HG03064 (cell line): ENCODE measurements at regions not wholly inside any gene's neighbourhood (a gene's known extent, or its start where the extent isn't known, plus 50 kb on each side); places are given as distances from the start of the nearest gene placed in this dataset.

ENCODE experiments used
- ATAC-seq: cut with Tn5 transposase; IDR thresholded peaks from one replicate; pipeline ENCODE4 v1.9.1; 2021; ENCODE audit warnings: low read depth; ENCODE audit not compliant: unreplicated experiment

GRCh38 chr1:5509664-5510452 lies 482.4 kb downstream of the NPHP4 start:
- no peak for ATAC-seq

- ATAC-seq, result no peak
Measured at GRCh38 chr1:5508669-5509330, 483.4 kb downstream of the NPHP4 start.

GRCh38 chr1:5507340-5507739 lies 484.9 kb downstream of the NPHP4 start:
- no peak for ATAC-seq

GRCh38 chr1:5506634-5507033 lies 485.6 kb downstream of the NPHP4 start:
- ATAC-seq, result no peak

- no peak for ATAC-seq
Measured at GRCh38 chr1:5505944-5506343, 486.3 kb downstream of the NPHP4 start.

GRCh38 chr1:5504364-5504740 lies 487.9 kb downstream of the NPHP4 start:
- no peak for ATAC-seq

- ATAC-seq, result no peak
Measured at GRCh38 chr1:5503556-5504363, 488.5 kb downstream of the NPHP4 start.

- ATAC-seq, result no peak
Measured at GRCh38 chr1:5502311-5503194, 489.7 kb downstream of the NPHP4 start.

- no peak for ATAC-seq
Measured at GRCh38 chr1:5501206-5501930, 490.9 kb downstream of the NPHP4 start.

GRCh38 chr1:5500541-5500940 lies 491.7 kb downstream of the NPHP4 start:
- ATAC-seq, result no peak

GRCh38 chr1:5497503-5497902 lies 494.7 kb downstream of the NPHP4 start:
- ATAC-seq, result no peak

- ATAC-seq, result no peak
Measured at GRCh38 chr1:5495596-5496410, 496.4 kb downstream of the NPHP4 start.

GRCh38 chr1:5494518-5494917 lies 497.7 kb downstream of the NPHP4 start:
- no peak for ATAC-seq

GRCh38 chr1:5493851-5494311 lies 498.3 kb downstream of the NPHP4 start:
- ATAC-seq, result no peak

GRCh38 chr1:5493275-5493674 lies 498.9 kb downstream of the NPHP4 start:
- no peak for ATAC-seq

GRCh38 chr1:5492846-5493245 lies 499.4 kb downstream of the NPHP4 start:
- no peak for ATAC-seq

- ATAC-seq, result no peak
Measured at GRCh38 chr1:5491207-5491904, 500.9 kb downstream of the NPHP4 start.

- no peak for ATAC-seq
Measured at GRCh38 chr1:5490635-5491034, 501.6 kb downstream of the NPHP4 start.
